ENCODE measurements at regions not wholly inside any gene's neighbourhood (a gene's known extent, or its start where the extent isn't known, plus 50 kb on each side); places are given as distances from the start of the nearest gene placed in this dataset.

- H3K27me3 ChIP-seq (ENCODE audit: control insufficient read depth, low read length): no peaks in the 10 kb centered on the region
- H3K27ac ChIP-seq (ENCODE audit: low read depth, low read length): no peak overlapping the region
- peaks cover 6% of the 10 kb centered on the region for H3K4me1 ChIP-seq (ENCODE audit: control insufficient read depth, low read length)
- H3K79me2 ChIP-seq (ENCODE audit: control insufficient read depth, low read length): no peaks in the 10 kb centered on the region
- TF ChIP-seq EZH2phosphoT487 (IDR thresholded peaks at IDR 0.05; ENCODE audit: borderline replicate concordance, low read length): no peak
- TF ChIP-seq CTCF (IDR thresholded peaks at IDR 0.05; ENCODE audit: low read depth, low read length, poor library complexity, severe bottlenecking): no peak
- no peaks in the 10 kb centered on the region for H3F3A ChIP-seq (ENCODE audit: control insufficient read depth, insufficient read depth)
- H4K20me1 ChIP-seq (ENCODE audit: control insufficient read depth, insufficient read depth, low read depth, low read length): no peaks in the 10 kb centered on the region
- H3K4me3 ChIP-seq (ENCODE audit: low read length): no peak overlapping the region
- no peaks in the 10 kb centered on the region for H3K9me3 ChIP-seq (ENCODE audit: control insufficient read depth, insufficient read depth, low read length)
- H3K36me3 ChIP-seq (ENCODE audit: control insufficient read depth, low read length): no peaks in the 10 kb centered on the region
- H3K4me2 ChIP-seq (ENCODE audit: low read length): no peak overlapping the region
- no peaks in the 10 kb centered on the region for H3K9me2 ChIP-seq (replicated peaks; ENCODE audit: control insufficient read depth, low read length)
These were observed 143.4 kb upstream of the CPSF6 start for GRCh38 chr12:69095765-69096477.

- Histone ChIP-seq H3K4me2 (ENCODE audit: low read length) (no peak overlapping the region), H3K9me2 (replicated peaks; ENCODE audit: control insufficient read depth, low read length) (no peaks in the 10 kb centered on the region), H3K4me1 (ENCODE audit: control insufficient read depth, low read length) (peaks cover 9% of the 10 kb centered on the region), H3F3A (ENCODE audit: control insufficient read depth, insufficient read depth) (no peaks in the 10 kb centered on the region), H3K36me3 (ENCODE audit: control insufficient read depth, low read length) (no peaks in the 10 kb centered on the region), H3K27ac (ENCODE audit: low read depth, low read length) (no peak overlapping the region), H3K9me3 (ENCODE audit: control insufficient read depth, insufficient read depth, low read length) (no peaks in the 10 kb centered on the region), H4K20me1 (ENCODE audit: control insufficient read depth, insufficient read depth, low read depth, low read length) (no peaks in the 10 kb centered on the region), H3K79me2 (ENCODE audit: control insufficient read depth, low read length) (no peaks in the 10 kb centered on the region), H3K4me3 (ENCODE audit: low read length) (no peak overlapping the region), H3K27me3 (ENCODE audit: control insufficient read depth, low read length) (no peaks in the 10 kb centered on the region)
- no peak for TF ChIP-seq CTCF (IDR thresholded peaks at IDR 0.05; ENCODE audit: low read depth, low read length, poor library complexity, severe bottlenecking)
- TF ChIP-seq EZH2phosphoT487 (IDR thresholded peaks at IDR 0.05; ENCODE audit: borderline replicate concordance, low read length): no peak
These were observed 142.6 kb upstream of the CPSF6 start for GRCh38 chr12:69096669-69097335.

- H3F3A ChIP-seq (ENCODE audit: control insufficient read depth, insufficient read depth): no peaks in the 10 kb centered on the region
- H3K27me3 ChIP-seq (ENCODE audit: control insufficient read depth, low read length): no peaks in the 10 kb centered on the region
- no peaks in the 10 kb centered on the region for H4K20me1 ChIP-seq (ENCODE audit: control insufficient read depth, insufficient read depth, low read depth, low read length)
- no peaks in the 10 kb centered on the region for H3K36me3 ChIP-seq (ENCODE audit: control insufficient read depth, low read length)
- peaks cover 19% of the 10 kb centered on the region for H3K4me1 ChIP-seq (ENCODE audit: control insufficient read depth, low read length)
- H3K9me3 ChIP-seq (ENCODE audit: control insufficient read depth, insufficient read depth, low read length): no peaks in the 10 kb centered on the region
- TF ChIP-seq CTCF (IDR thresholded peaks at IDR 0.05; ENCODE audit: low read depth, low read length, poor library complexity, severe bottlenecking): no peak
- TF ChIP-seq EZH2phosphoT487 (IDR thresholded peaks at IDR 0.05; ENCODE audit: borderline replicate concordance, low read length): no peak
- no peak overlapping the region for H3K4me2 ChIP-seq (ENCODE audit: low read length)
- no peak overlapping the region for H3K4me3 ChIP-seq (ENCODE audit: low read length)
- H3K9me2 ChIP-seq (replicated peaks; ENCODE audit: control insufficient read depth, low read length): no peaks in the 10 kb centered on the region
- no peaks in the 10 kb centered on the region for H3K79me2 ChIP-seq (ENCODE audit: control insufficient read depth, low read length)
- H3K27ac ChIP-seq (ENCODE audit: low read depth, low read length): no peak overlapping the region
These were observed 141.6 kb upstream of the CPSF6 start for GRCh38 chr12:69097619-69098368.

Measured in DOHH2 (cell line).